G401.6 (cell line): ENCODE measurements at regions not wholly inside any gene's neighbourhood (a gene's known extent, or its start where the extent isn't known, plus 50 kb on each side); places are given as distances from the start of the nearest gene placed in this dataset.

Source experiments
- FAIRE-seq: peaks from 2 replicates; lab custom pipeline; 2012; peaks lifted over from hg19 to GRCh38; lab: Jason Lieb, UNC

GRCh38 chrX:129077424-129078170 lies 445.7 kb downstream of the SMARCA1 start:
- no peak for FAIRE-seq

- FAIRE-seq: no peak
Measured at GRCh38 chrX:129071390-129071789, 451.9 kb downstream of the SMARCA1 start.

DNA sequence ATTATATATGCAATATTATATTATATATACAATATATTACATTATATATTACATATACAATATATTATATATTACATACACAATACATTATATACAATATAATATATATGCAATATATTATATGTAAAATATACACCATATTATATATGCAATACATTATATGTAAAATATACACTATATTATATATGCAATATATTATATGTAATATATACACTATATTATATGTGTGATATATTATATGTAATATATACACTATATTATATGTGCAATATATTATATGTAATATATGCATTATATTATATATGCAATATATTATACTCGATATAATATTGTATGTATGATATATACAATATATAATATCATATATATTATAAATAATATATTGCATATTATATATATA lies 457.4 kb downstream of the SMARCA1 start:
- peak; percentile 98 for FAIRE-seq

DNA sequence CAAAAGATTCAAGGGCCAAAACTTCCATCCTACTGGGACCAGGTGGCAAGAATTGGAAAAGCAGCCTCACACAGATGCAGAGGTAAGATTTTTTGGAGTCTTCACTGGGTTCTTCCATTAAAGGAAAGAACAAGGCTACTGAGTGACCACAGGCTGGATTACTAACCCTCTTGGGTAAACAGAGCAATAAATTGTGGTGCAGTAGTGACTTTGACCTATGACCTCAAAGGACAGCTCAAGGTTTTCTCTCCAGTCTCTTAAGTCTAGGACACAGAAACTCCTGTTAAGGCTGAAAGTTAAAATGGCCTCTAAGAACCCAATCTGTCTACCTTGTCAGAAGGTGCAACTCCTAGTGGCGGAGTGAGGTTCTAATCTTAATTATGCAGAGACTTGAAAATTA lies 464.9 kb downstream of the SMARCA1 start:
- no peak for FAIRE-seq

- no peak for FAIRE-seq
Measured at GRCh38 chrX:129043138-129043537, 480.2 kb downstream of the SMARCA1 start.

GRCh38 chrX:129041319-129041718 lies 482.0 kb downstream of the SMARCA1 start:
- FAIRE-seq: no peak

- no peak for FAIRE-seq
Measured at GRCh38 chrX:129040124-129040523, 483.2 kb downstream of the SMARCA1 start.

DNA sequence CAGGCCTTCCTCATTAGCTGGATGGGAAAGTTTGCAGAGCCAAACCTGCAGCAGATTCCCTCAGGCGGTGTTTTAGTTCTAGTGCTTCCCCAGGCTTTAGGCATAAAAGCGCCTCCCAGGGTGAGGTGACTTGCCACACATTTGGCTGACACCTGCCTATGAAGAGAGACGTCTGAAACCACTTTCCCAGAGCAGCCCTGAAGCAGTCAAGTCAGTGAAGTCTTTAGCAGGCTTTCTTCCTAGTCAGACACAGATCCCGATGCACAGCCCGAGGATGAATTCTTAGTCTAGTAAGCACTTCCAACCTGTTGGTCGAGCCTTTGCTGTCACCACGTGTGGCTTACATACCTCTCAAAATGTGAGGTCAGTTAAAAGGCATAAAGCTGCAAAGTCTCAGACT lies 484.1 kb downstream of the SMARCA1 start:
- no peak for FAIRE-seq

DNA sequence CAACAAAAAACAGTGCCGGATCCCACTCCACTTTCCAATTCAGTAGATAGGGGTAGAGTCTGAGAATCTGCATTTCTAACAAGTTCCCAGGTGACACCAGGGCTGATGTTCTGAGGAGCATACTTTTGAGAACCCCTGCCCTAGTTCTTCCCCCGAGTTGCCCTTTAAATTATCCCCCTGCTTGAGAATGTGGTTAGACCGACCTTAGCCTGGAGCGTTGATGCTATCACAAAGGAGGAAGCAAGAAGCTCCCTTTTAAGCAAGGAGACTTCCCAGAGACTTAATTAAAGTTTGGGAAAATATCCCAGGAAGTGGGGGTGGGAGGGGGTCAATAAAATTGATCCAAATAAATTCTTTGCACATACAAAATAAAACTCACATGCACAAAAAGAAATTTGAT lies 485.9 kb downstream of the SMARCA1 start:
- no peak for FAIRE-seq

- FAIRE-seq: no peak
Measured at GRCh38 chrX:129035180-129035579, 488.1 kb downstream of the SMARCA1 start.

DNA sequence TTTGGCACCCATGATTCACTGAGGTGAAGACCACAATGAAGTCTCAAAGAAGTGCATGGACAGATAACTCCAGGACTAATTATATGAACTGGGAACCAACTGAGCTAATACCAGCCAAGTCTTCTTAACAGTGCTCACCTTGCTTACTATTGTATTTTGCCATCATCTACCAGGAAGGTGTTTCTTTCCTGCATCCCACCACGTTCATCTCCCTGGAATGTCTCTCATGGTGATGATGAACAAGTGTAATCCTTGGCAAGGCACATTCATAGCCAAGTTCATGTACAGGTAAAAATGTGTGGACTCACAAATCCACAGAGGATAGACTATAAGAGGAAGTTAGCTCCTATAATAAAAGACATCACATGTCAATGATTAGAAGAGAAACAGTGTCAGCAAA lies 489.1 kb downstream of the SMARCA1 start:
- FAIRE-seq: no peak

GRCh38 chrX:129026202-129026601 lies 497.1 kb downstream of the SMARCA1 start:
- no peak for FAIRE-seq

GRCh38 chrX:129025376-129025775 lies 497.9 kb downstream of the SMARCA1 start:
- FAIRE-seq: no peak

DNA sequence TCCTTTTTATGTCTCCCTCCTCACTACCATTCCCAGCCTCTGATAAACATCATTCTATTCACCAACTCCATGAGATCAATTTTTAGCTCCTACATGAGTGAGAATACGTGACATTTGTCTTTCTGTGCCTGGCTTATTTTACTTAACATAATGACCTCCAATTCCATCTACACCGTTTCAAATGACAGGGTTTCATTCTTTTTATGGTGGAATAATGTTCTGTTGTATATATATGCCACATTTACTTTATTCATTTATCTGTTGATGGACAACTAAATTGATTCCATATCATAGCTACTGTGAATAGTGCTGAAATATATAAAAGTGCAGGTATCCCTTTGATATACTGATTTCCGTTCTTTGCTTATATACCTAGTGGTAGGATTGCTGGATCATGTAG lies 503.9 kb downstream of the SMARCA1 start:
- no peak for FAIRE-seq

DNA sequence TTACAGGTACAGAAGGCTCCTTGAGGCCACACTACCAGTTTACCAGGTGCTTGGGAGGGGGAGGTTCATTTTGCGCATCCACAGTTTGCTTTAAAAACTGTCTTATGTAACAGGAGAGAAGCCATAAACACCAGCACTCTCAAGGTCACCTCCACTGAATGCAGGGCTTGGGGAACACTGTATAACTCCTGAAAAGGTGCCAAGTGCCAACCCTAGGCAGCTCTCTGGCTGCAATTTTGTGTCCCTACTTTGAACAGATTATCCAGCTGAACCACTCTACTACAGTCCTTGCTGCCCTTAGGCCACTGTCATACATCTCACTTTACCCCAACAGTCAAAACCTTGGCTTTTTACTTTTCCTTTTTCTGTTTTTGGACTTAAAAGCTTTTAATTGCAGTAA lies 507.9 kb downstream of the SMARCA1 start:
- no peak for FAIRE-seq

DNA sequence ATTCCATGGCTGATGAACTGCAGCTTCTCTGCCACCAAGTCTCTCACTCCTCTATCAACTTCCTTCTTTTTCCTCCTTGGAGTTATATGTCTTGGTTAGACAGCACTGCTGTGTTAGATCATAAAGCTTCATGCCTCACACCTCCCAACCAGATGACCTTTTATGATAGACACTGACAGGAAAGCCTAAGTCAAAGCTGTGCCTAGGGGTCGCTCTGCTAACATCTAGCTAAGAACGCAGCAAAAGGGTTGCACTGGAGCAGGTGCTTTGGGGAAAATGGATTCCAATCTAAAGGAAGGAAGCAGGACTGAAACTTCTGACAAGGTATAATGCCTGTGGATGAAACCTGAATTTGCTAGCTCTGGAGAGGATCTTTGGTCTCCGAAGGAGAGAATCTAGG lies 509.7 kb downstream of the SMARCA1 start:
- FAIRE-seq: no peak

DNA sequence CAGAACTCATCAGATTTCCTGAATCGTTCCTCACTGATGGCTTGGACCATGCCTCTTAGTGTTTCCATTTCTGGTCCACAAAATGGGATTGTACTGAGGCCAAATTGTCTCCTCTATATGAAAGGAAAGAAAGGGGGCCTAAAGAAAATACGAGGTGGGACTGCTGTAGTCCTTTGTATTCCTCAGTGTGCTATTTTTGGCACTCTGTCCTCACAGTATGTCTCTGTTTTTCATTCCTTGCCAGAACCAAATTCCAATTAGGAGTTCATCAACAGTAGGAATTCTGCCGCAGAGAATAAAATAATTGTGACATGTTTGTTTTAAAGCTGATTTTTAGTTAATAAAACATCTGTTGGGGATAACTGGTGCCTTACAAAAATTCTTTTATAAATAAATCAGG lies 515.7 kb downstream of the SMARCA1 start:
- FAIRE-seq: no peak

DNA sequence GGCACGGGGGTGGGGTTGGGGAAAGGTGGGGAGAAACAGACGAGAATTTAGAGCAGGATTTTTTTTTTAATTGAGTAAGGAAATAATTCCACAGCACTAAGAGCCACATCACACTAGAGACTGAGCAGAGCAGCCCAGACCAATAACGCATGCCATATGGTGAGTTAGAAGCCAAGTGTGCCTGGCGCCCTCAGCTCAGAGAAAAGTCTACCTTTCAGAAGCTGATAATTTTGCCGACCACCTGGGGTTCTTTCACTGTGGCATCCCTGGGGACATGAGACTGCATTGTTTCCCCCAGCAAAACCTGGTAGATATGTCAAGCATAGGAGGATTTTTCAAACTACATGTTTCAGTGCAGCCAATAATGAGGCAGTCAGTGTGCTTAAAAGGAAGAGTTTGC lies 516.8 kb downstream of the SMARCA1 start:
- FAIRE-seq: no peak

DNA sequence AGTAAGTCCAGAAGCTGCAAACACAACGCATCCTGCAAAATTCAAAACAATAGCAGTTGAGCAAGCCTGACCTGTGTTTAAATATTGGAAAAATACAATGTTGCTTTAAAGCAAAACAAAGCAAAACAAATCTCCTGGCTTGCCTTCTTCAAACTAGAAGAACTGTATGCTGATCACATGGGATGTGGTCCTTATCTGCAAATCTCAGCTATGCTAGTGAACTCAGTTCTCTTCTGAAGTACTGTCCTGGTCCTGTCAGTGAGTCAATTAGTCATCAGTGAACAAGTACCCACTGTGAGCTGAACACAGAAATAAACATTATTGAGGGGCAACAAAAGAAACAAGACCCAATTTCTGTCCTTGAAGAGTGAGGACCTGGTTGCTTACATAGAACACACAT lies 522.5 kb downstream of the SMARCA1 start:
- no peak for FAIRE-seq

GRCh38 chrX:129000018-129000417 lies 523.3 kb downstream of the SMARCA1 start:
- no peak for FAIRE-seq

DNA sequence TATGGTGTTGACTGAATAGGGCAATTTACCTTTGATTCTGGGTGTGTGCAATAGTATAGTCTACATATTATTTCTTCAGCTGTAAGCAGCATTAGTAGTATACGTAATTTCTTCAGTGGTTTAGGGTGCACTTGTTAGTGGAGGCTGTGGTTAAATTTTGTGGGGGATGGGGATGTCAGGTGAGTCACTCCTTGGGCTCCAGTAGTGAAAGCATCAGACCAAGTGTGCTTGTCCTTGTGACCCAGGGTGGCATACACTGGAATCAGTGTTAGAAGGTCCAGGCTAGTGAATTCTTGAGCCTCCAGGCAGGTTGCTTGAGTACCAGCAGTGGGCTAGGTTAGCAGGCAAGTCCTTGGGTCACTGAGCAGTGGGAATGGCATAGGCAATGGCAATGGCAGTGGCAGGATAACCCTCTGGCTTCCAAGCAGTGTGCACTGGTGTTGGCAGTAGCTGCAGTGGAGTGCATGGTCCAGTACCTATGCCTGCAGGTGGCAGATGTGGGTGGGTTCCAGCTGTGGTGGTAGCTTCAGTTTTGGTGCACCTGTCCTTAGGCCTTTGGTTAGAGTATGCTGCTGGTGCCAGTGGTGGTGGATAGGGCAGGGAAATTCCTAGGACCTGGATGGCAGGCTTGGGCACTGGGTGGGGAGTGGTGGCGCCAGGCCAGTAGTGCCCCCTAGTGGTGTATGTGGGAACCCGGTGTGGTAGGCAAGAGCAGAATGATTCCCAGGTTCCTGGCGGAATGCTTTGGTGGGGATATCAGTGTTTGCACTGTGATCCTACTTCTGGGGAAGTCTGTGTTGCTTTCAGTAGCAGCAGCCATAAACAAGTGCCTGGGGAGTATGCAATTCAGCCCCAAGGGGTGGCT lies 531.0 kb downstream of the SMARCA1 start:
- no peak for FAIRE-seq

- FAIRE-seq: no peak
Measured at GRCh38 chrX:128975745-128976144, 547.5 kb downstream of the SMARCA1 start.

DNA sequence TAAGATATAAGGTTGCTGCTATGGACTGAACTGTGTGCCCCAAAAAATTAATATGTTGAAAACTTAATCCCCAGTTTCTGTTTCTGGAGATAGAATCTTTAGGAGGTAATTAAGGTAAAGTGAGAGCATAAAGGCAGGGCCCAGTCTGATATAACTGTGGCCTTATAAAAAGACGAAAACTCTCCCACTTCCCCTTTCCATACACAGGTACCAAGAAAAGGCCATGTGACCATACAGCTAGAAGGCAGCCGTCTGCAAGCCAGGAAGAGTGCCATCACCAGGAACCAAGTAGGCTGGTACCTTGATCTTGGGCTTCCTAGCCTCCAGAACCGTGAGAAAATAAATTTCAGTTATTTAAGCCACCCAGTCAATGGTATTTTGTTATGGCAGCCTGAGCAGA lies 550.3 kb downstream of the SMARCA1 start:
- FAIRE-seq: no peak

GRCh38 chrX:128961290-128961689 lies 562.0 kb downstream of the SMARCA1 start:
- no peak for FAIRE-seq
